ENCODE measurements at regions not wholly inside any gene's neighbourhood (a gene's known extent, or its start where the extent isn't known, plus 50 kb on each side); places are given as distances from the start of the nearest gene placed in this dataset.
"Not testable (repeated sequence)": the region's sequence is repeated elsewhere in the genome, so short reads cannot be mapped to it uniquely, and the experiment has no call there.

GRCh38 chr7:152502813-152503790 lies 67.3 kb upstream of the KMT2C start:
- no peak for DNase-seq

DNA sequence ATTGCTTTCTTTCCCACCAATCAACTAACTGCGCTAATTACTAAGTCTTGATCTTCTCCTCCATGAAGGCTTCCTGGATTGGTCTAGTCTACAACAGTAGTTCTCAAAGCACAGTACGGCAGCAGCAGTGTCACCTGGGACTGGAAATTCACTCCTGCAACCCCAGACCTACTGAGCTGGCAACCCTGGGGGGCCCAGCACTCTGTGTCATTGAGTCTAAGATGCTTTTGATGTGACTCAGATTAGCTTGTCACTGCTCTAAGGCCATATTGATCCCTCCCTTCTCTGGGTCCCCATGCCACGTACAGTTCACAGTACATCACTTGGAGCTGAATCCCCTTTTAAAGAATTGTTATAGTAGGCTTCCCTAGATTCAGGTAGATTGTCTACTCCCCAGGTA lies 65.7 kb upstream of the KMT2C start:
- no peak for DNase-seq

DNA sequence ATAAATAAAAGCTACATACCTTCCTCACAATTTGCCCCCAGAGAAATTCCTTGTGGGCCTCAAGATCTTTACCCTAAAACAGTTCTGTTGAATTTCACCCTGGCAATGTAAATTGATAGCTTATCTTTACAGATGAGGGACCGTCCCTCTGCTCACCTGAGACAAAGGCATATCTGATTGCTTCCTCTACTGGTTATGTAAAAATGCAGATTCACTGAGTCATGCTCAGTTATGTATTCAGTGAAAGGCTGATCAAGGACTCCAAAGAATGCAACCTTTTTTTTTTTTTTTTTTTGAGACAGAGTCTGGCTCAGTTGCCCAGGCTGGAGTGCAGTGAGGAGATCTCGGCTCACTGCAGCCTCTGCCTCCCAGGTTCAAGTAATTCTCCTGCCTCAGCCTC lies 64.2 kb upstream of the KMT2C start:
- DNase-seq, result not testable (repeated sequence)

DNA sequence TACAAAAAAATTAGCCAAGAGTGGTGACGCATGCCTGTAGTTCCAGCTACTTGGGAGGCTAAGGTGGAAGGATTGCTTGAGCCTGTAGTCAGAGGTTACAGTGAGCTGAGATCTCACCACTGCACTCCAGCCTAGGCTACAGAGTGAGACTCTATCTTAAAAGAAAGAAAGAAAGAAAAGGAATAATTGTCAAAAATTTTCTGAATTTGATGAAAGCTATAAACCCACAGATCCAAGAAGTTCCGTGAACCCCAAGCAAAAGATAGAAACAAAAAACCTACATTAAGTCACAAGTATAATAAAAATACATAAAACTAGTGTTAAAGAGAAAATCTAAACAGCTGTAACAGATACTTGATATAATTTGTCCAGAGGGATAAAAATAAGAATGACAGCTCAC lies 60.1 kb upstream of the KMT2C start:
- DNase-seq, result no peak

GRCh38 chr7:152492952-152493351 lies 57.1 kb upstream of the KMT2C start:
- no peak for DNase-seq

- no peak for DNase-seq
These were observed 53.2 kb upstream of the KMT2C start for GRCh38 chr7:152489044-152489443.

GRCh38 chr7:152486968-152487367 lies 51.2 kb upstream of the KMT2C start:
- DNase-seq, result no peak

GRCh38 chr7:152485826-152486225 lies 50.0 kb upstream of the KMT2C start:
- no peak for DNase-seq
